GM12891 (cell line): ENCODE measurements at regions not wholly inside any gene's neighbourhood (a gene's known extent, or its start where the extent isn't known, plus 50 kb on each side); places are given as distances from the start of the nearest gene placed in this dataset.

Experiments
- POLR2A ChIP-seq: IDR thresholded peaks from 2 replicates; pipeline ENCODE4 v1.6.1; 2011; ENCODE audit warnings: low read depth, low read length, control low read depth
- POLR2AphosphoS5 ChIP-seq: IDR thresholded peaks from 2 replicates; pipeline ENCODE4 v1.6.1; 2011; ENCODE audit warnings: low read depth, low read length, control low read depth
- POU2F2 ChIP-seq: IDR thresholded peaks from 2 replicates; pipeline ENCODE4 v1.6.1; 2011; ENCODE audit warnings: low read depth, mild to moderate bottlenecking, control low read depth, low read length, moderate library complexity
- TAF1 ChIP-seq: IDR thresholded peaks from 2 replicates; pipeline ENCODE4 v1.6.1; 2011; ENCODE audit warnings: low read depth, low read length, control low read depth

DNA sequence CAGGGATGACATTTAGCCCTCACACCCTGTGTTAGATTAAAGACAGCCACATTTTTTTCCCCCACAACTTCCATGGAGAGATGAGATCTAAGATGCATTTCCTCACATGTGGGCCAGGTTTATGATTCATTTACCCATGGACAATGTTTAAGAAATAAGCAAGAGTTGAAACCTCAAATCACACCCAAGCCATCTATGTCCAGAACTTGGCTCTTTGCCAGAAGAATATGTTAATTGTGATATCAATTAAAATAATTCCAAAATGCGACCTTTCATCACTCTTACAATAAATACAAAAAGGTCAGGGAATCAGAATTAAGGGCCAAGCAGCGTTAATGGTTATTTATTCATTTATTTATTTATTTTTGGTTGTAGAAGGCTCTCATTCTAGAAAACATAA, 1376.9 kb upstream of the TMEM132C start:
- no peak for TF ChIP-seq POLR2A
- TF ChIP-seq POLR2AphosphoS5, result no peak
- no peak for TF ChIP-seq TAF1
- no peak for TF ChIP-seq POU2F2
